ENCODE measurements at regions not wholly inside any gene's neighbourhood (a gene's known extent, or its start where the extent isn't known, plus 50 kb on each side); places are given as distances from the start of the nearest gene placed in this dataset.

GRCh38 chr6:23661549-23661948 lies 464.5 kb upstream of the NRSN1 start:
- Histone ChIP-seq H3K9me3 (replicated peaks; ENCODE audit: control insufficient read depth, insufficient read depth, low read length) (no peaks in the 10 kb centered on the region), H3K4me3 (replicated peaks in 1 of 3; ENCODE audit: insufficient read depth in 1 of 3, low read depth in 1 of 3, low read length in 3 of 3) (no peak overlapping the region), H3K4me2 (ENCODE audit: insufficient read depth, low read length) (no peak overlapping the region), H3K9ac (replicated peaks; ENCODE audit: extremely low read depth, insufficient read depth, low read length) (no peak overlapping the region), H3K27me3 (ENCODE audit: control insufficient read depth in 2 of 2, insufficient read depth in 2 of 2, low read length in 2 of 2) (no peaks in the 10 kb centered on the region), H3K4me1 (ENCODE audit: control insufficient read depth, extremely low read depth, insufficient read depth, low read length) (no peaks in the 10 kb centered on the region), H2AFZ (ENCODE audit: low read depth, low read length) (no peak overlapping the region), H3K27ac (ENCODE audit: insufficient read depth, low read depth, low read length) (no peak overlapping the region), H3K36me3 (ENCODE audit: control insufficient read depth in 2 of 2, extremely low read depth in 1 of 2, insufficient read depth in 2 of 2, low read length in 2 of 2) (no peaks in the 10 kb centered on the region), H3K79me2 (ENCODE audit: control insufficient read depth, insufficient read depth, low read length) (no peaks in the 10 kb centered on the region), H4K20me1 (replicated peaks; ENCODE audit: control insufficient read depth, extremely low read depth, insufficient read depth, low read length) (no peaks in the 10 kb centered on the region), H3K9me1 (replicated peaks; ENCODE audit: control insufficient read depth, extremely low read depth, insufficient read depth, low read length) (no peaks in the 10 kb centered on the region)
- intact Hi-C loops (cut with micrococcal nuclease) = no loop called here
- TF ChIP-seq POLR2A (IDR thresholded peaks at IDR 0.05; ENCODE audit: low read depth, low read length) (no peak), CTCF (IDR thresholded peaks at IDR 0.05; ENCODE audit: extremely low read depth in 1 of 2, insufficient read depth in 1 of 2, low read depth in 1 of 2, low read length in 2 of 2) (no peak), EZH2 (IDR thresholded peaks at IDR 0.05; ENCODE audit: borderline replicate concordance, low read depth, low read length, severe bottlenecking) (no peak), JUN (IDR thresholded peaks at IDR 0.05; ENCODE audit: borderline replicate concordance, insufficient read depth, insufficient read length, low read depth) (no peak), FOS (IDR thresholded peaks at IDR 0.05; ENCODE audit: borderline replicate concordance, insufficient read depth, low read length) (no peak), GATA2 (IDR thresholded peaks at IDR 0.05; ENCODE audit: insufficient read depth, insufficient read length, low read depth, low read length) (no peak), MAX (IDR thresholded peaks at IDR 0.05; ENCODE audit: insufficient read depth, insufficient read length) (no peak), MYC (IDR thresholded peaks at IDR 0.05; ENCODE audit: low read depth, low read length) (no peak), POLR2AphosphoS5 (IDR thresholded peaks at IDR 0.05; ENCODE audit: insufficient read depth, low read depth, low read length) (no peak)
- ChIA-PET POLR2A (no interaction called here), CTCF (no interaction called here)
- dilution Hi-C loops (cut with MboI; ENCODE audit: extremely low pct_ligation_motif_present, low sequenced_read_pairs) = no loop called here
- no TSS peak for BruUV-seq (replicated peaks)
- DNase-seq (ENCODE audit: low read depth, low spot score) (no peak), FAIRE-seq (no peak)
